ENCODE measurements at regions not wholly inside any gene's neighbourhood (a gene's known extent, or its start where the extent isn't known, plus 50 kb on each side); places are given as distances from the start of the nearest gene placed in this dataset.

DNA sequence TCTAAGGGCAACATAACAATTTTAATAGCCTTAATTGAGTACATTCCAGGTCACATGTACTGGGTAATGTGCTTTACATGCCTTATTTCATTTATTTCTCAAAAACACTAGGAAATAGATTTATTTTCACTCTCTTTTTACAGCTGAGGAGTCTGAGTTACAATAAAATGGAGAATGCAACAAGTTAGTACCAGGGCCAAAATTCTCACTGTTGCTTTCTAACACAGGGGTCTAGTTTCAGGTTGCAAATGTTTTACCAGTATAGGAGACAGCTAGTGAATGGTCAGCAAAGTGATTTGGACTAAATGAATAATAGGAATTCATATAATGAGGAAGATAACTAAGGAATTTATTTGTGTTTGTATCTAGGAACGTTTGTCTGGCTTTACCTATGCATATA, 137.3 kb downstream of the RASSF9 start:
- TF ChIP-seq, protein P1, sequence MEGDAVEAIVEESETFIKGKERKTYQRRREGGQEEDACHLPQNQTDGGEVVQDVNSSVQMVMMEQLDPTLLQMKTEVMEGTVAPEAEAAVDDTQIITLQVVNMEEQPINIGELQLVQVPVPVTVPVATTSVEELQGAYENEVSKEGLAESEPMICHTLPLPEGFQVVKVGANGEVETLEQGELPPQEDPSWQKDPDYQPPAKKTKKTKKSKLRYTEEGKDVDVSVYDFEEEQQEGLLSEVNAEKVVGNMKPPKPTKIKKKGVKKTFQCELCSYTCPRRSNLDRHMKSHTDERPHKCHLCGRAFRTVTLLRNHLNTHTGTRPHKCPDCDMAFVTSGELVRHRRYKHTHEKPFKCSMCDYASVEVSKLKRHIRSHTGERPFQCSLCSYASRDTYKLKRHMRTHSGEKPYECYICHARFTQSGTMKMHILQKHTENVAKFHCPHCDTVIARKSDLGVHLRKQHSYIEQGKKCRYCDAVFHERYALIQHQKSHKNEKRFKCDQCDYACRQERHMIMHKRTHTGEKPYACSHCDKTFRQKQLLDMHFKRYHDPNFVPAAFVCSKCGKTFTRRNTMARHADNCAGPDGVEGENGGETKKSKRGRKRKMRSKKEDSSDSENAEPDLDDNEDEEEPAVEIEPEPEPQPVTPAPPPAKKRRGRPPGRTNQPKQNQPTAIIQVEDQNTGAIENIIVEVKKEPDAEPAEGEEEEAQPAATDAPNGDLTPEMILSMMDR (IDR thresholded peaks at IDR 0.05): no peak
- no peak for TF ChIP-seq POLR2A (IDR thresholded peaks at IDR 0.05; ENCODE audit: low read depth)

Data from esophagus muscularis mucosa (tissue), 3 donors.